H1 (cell line): ENCODE measurements at regions not wholly inside any gene's neighbourhood (a gene's known extent, or its start where the extent isn't known, plus 50 kb on each side); places are given as distances from the start of the nearest gene placed in this dataset.

Experiments
- CTCF ChIA-PET: fragments of 300-600 bp; sonication (Branson Sonifier 250); formaldehyde crosslinking; loops from one replicate; lab custom pipeline; 2021; ENCODE audit not compliant: partially characterized antibody; lab: Charles Lee
- POLR2A ChIA-PET: fragments of 300-600 bp; sonication (Branson Sonifier 250); formaldehyde crosslinking; loops from one replicate; lab custom pipeline; 2021; ENCODE audit warnings: inconsistent platforms; ENCODE audit not compliant: partially characterized antibody; lab: Charles Lee
- DNase-seq, 2 experiments: peaks; one replicate each; pipeline versions ENCODE4 v3.0.0 to v3.0.0-alpha.2; 2010 to 2022; ENCODE audit warnings: low spot score in 2 of 2, low read depth in 1 of 2, mixed read lengths in 1 of 2
- FAIRE-seq: peaks from 2 replicates; lab custom pipeline; 2011; peaks lifted over from hg19 to GRCh38; lab: Jason Lieb, UNC
- H2AFZ ChIP-seq: 2 replicates; pipeline ENCODE4 v1.8.1; 2012; ENCODE audit warnings: low read length, inconsistent platforms
- H2AK5ac ChIP-seq: 2 replicates; pipeline ENCODE4 v1.6.1; 2013; ENCODE audit warnings: low read depth, low read length
- H2BK120ac ChIP-seq: replicated peaks from 2 replicates; pipeline ENCODE3; 2013; ENCODE audit warnings: low read depth, low read length, inconsistent platforms
- H2BK12ac ChIP-seq: 2 replicates; pipeline ENCODE4 v1.6.1; 2013; ENCODE audit warnings: low read depth, low read length
- H2BK15ac ChIP-seq: 2 replicates; pipeline ENCODE4 v1.6.1; 2013; ENCODE audit warnings: low read length
- H2BK20ac ChIP-seq: 2 replicates; pipeline ENCODE4 v1.6.1; 2013; ENCODE audit warnings: low read length
- H2BK5ac ChIP-seq: 2 replicates; pipeline ENCODE4 v1.6.1; 2013; ENCODE audit warnings: low read depth, low read length
- H3K14ac ChIP-seq: 2 replicates; pipeline ENCODE4 v1.6.1; 2013; ENCODE audit warnings: inconsistent platforms; ENCODE audit not compliant: insufficient read length
- H3K18ac ChIP-seq: 2 replicates; pipeline ENCODE4 v1.6.1; 2013; ENCODE audit warnings: low read length; ENCODE audit errors: extremely low read depth
- H3K23ac ChIP-seq: 2 replicates; pipeline ENCODE4 v1.6.1; 2013; ENCODE audit warnings: inconsistent platforms; ENCODE audit not compliant: insufficient read length
- H3K23me2 ChIP-seq: 2 replicates; pipeline ENCODE4 v1.6.1; 2013; ENCODE audit warnings: low read depth, low read length
- H3K27ac ChIP-seq: 2 replicates; pipeline ENCODE4 v1.6.1; 2011; ENCODE audit warnings: low read depth, low read length, inconsistent platforms
- H3K27me3 ChIP-seq, 4 experiments: replicated peaks in 1 of 4; 1 replicate in 1 of 4; 2 replicates in 3 of 4; pipeline versions ENCODE4 v1.6.1 to v1.8.1; 2011 to 2013; ENCODE audit warnings: low read length in 3 of 4, mild to moderate bottlenecking in 3 of 4, inconsistent platforms in 2 of 4, mixed read lengths in 2 of 4, moderate library complexity in 1 of 4; ENCODE audit not compliant: control insufficient read depth in 3 of 4, insufficient read depth in 3 of 4; ENCODE audit errors: extremely low read depth in 1 of 4
- H3K36me3 ChIP-seq, 4 experiments: 2 replicates each; pipeline versions ENCODE4 v1.6.1 to v1.8.1; 2011 to 2013; ENCODE audit warnings: mild to moderate bottlenecking in 4 of 4, low read length in 3 of 4, moderate library complexity in 2 of 4, control low read depth in 1 of 4, inconsistent platforms in 1 of 4; ENCODE audit not compliant: insufficient read depth in 4 of 4, control insufficient read depth in 2 of 4
- H3K4ac ChIP-seq: replicated peaks from 2 replicates; pipeline ENCODE3; 2013; ENCODE audit warnings: low read length, low read depth, mixed read lengths, inconsistent platforms; ENCODE audit not compliant: insufficient read length
- H3K4me1 ChIP-seq, 4 experiments: replicated peaks in 1 of 4; 1 replicate in 1 of 4; 2 replicates in 3 of 4; pipeline versions ENCODE4 v1.6.1 to v1.8.1; 2011 to 2013; ENCODE audit warnings: low read length in 3 of 4, inconsistent platforms in 2 of 4, mixed read lengths in 1 of 4; ENCODE audit not compliant: insufficient read depth in 4 of 4, control insufficient read depth in 3 of 4
- H3K4me2 ChIP-seq, 2 experiments: 2 replicates each; pipeline versions ENCODE4 v1.6.1 to v1.8.1; 2011 to 2013; ENCODE audit warnings: low read depth in 2 of 2, low read length in 2 of 2, control low read depth in 1 of 2, inconsistent platforms in 1 of 2, mild to moderate bottlenecking in 1 of 2; ENCODE audit not compliant: insufficient read depth in 1 of 2
- H3K4me3 ChIP-seq, 4 experiments: fragments of 200-600, 300-600 bp in 1 of 4; sonication (generic), shearing (Covaris generic), sonication (Bioruptor Twin) in 1 of 4; 2 replicates each; pipeline versions ENCODE4 v1.5.1 to v1.8.1; 2011 to 2016; ENCODE audit warnings: low read length in 4 of 4, low read depth in 3 of 4, control low read depth in 2 of 4, inconsistent platforms in 2 of 4, mild to moderate bottlenecking in 2 of 4, mixed read lengths in 1 of 4, moderate library complexity in 1 of 4; ENCODE audit not compliant: insufficient read depth in 2 of 4; ENCODE audit errors: extremely low read depth in 1 of 4
- H3K56ac ChIP-seq: replicated peaks from 2 replicates; pipeline ENCODE3; 2013; ENCODE audit warnings: low read depth, mild to moderate bottlenecking, mixed read lengths, low read length, inconsistent platforms; ENCODE audit not compliant: insufficient read length
- H3K79me1 ChIP-seq: 2 replicates; pipeline ENCODE4 v1.6.1; 2013; ENCODE audit warnings: low read depth, low read length, control low read depth
- H3K79me2 ChIP-seq, 2 experiments: 2 replicates each; pipeline versions ENCODE4 v1.6.1 to v1.8.1; 2012 to 2013; ENCODE audit warnings: low read length in 2 of 2, mild to moderate bottlenecking in 2 of 2, inconsistent platforms in 1 of 2; ENCODE audit not compliant: insufficient read depth in 2 of 2, control insufficient read depth in 1 of 2
- H3K9ac ChIP-seq, 4 experiments: replicated peaks in 1 of 4; 1 replicate in 1 of 4; 2 replicates in 3 of 4; pipeline versions ENCODE4 v1.6.1 to v1.8.1; 2011 to 2013; ENCODE audit warnings: low read depth in 3 of 4, low read length in 3 of 4, control low read depth in 2 of 4, mild to moderate bottlenecking in 2 of 4, moderate library complexity in 2 of 4, inconsistent platforms in 1 of 4; ENCODE audit errors: extremely low read depth in 1 of 4
- H3K9me3 ChIP-seq, 2 experiments: 2 replicates each; pipeline versions ENCODE4 v1.6.1 to v1.8.1; 2012 to 2013; ENCODE audit warnings: mild to moderate bottlenecking in 2 of 2, moderate library complexity in 2 of 2, control low read depth in 1 of 2, inconsistent platforms in 1 of 2, low read depth in 1 of 2, low read length in 1 of 2, mixed read lengths in 1 of 2; ENCODE audit not compliant: insufficient read depth in 2 of 2
- H4K20me1 ChIP-seq, 2 experiments: replicated peaks in 1 of 2; 2 replicates each; pipeline versions ENCODE3 to v1.8.1; 2011 to 2013; ENCODE audit warnings: inconsistent platforms in 2 of 2, low read length in 2 of 2, mild to moderate bottlenecking in 1 of 2; ENCODE audit not compliant: insufficient read depth in 2 of 2, control insufficient read depth in 1 of 2
- H4K5ac ChIP-seq: 2 replicates; pipeline ENCODE4 v1.6.1; 2013; ENCODE audit warnings: low read length, low read depth, mixed read lengths, inconsistent platforms; ENCODE audit not compliant: insufficient read length
- H4K8ac ChIP-seq: 2 replicates; pipeline ENCODE4 v1.8.0; 2013; ENCODE audit warnings: mild to moderate bottlenecking, moderate library complexity, low read length, inconsistent platforms; ENCODE audit not compliant: insufficient read depth; ENCODE audit errors: extremely low read depth
- H4K91ac ChIP-seq: replicated peaks from 2 replicates; pipeline ENCODE3; 2013; ENCODE audit warnings: low read length, mixed read lengths, inconsistent platforms; ENCODE audit not compliant: insufficient read length
- BACH1 ChIP-seq: IDR thresholded peaks from 2 replicates; pipeline ENCODE4 v1.6.1; 2012; ENCODE audit warnings: low read length, improper control_type of control experiment
- BRCA1 ChIP-seq: IDR thresholded peaks from 2 replicates; pipeline ENCODE4 v1.6.1; 2012; ENCODE audit warnings: low read depth, low read length, improper control_type of control experiment
- CTCF ChIP-seq, 3 experiments: IDR thresholded peaks; 1 replicate in 2 of 3; 2 replicates in 1 of 3; pipeline versions ENCODE4 v1.5.1 to v1.6.1; 2011; ENCODE audit warnings: low read length in 3 of 3, mild to moderate bottlenecking in 3 of 3, inconsistent platforms in 2 of 3, low read depth in 1 of 3, moderate library complexity in 1 of 3; ENCODE audit not compliant: insufficient read depth in 1 of 3; ENCODE audit errors: control extremely low read depth in 1 of 3
- GTF2F1 ChIP-seq: IDR thresholded peaks from 2 replicates; pipeline ENCODE4 v1.6.1; 2012; ENCODE audit warnings: low read depth, low read length, improper control_type of control experiment, borderline replicate concordance
- JUN ChIP-seq: IDR thresholded peaks from 2 replicates; pipeline ENCODE4 v1.6.1; 2011; ENCODE audit warnings: low read depth, mild to moderate bottlenecking, improper control_type of control experiment, low read length
- KDM4A ChIP-seq: IDR thresholded peaks from one replicate; pipeline ENCODE4 v1.7.1; 2012; ENCODE audit warnings: low read depth, mild to moderate bottlenecking, moderate library complexity, low read length, inconsistent platforms; ENCODE audit not compliant: severe bottlenecking
- KDM5A ChIP-seq: fragments of 200-600 bp; IDR thresholded peaks from 2 replicates; pipeline ENCODE4 v1.7.1; 2012; ENCODE audit warnings: mild to moderate bottlenecking, low read length, inconsistent platforms, mixed read lengths
- POLR2A ChIP-seq, 2 experiments: IDR thresholded peaks; 1 replicate in 1 of 2; 2 replicates in 1 of 2; pipeline ENCODE4 v1.6.1; 2011; ENCODE audit warnings: low read depth in 2 of 2, low read length in 2 of 2, mild to moderate bottlenecking in 2 of 2; ENCODE audit errors: control extremely low read depth in 1 of 2
- SIX5 ChIP-seq: IDR thresholded peaks from 2 replicates; pipeline ENCODE4 v1.6.1; 2011; ENCODE audit warnings: mild to moderate bottlenecking, low read depth, low read length
- TAF7 ChIP-seq: optimal IDR thresholded peaks from 2 replicates; pipeline ENCODE3; 2011; ENCODE audit warnings: low read depth, mild to moderate bottlenecking, inconsistent platforms, low read length, moderate library complexity, borderline replicate concordance
- TEAD4 ChIP-seq: IDR thresholded peaks from 2 replicates; pipeline ENCODE4 v1.6.1; 2012; ENCODE audit warnings: low read depth, low read length, inconsistent platforms, mixed read lengths
- USF2 ChIP-seq: IDR thresholded peaks from 2 replicates; pipeline ENCODE4 v1.6.1; 2011; ENCODE audit warnings: low read length, improper control_type of control experiment
- ZNF274 ChIP-seq: IDR thresholded peaks from 2 replicates; pipeline ENCODE4 v1.7.0; 2012; ENCODE audit warnings: low read length, borderline replicate concordance; ENCODE audit errors: extremely low read depth

GRCh38 chr9:73049280-73049679, 96.4 kb upstream of the ALDH1A1 start:
- no peak overlapping the region for H3K23ac ChIP-seq
- no peak overlapping the region for H2BK5ac ChIP-seq
- CTCF ChIA-PET = interaction anchor here (0.6 to 1.6 kb wide), 4 partner anchors 14 to 380 kb away, joined by 3 read pairs; no protein-coding TSS in a partner anchor
- no peak overlapping the region for H3K9ac ChIP-seq
- no peak overlapping the region for H2BK12ac ChIP-seq
- H3K23me2 ChIP-seq = no peaks in the 10 kb centered on the region
- no peak overlapping the region for H2BK20ac ChIP-seq
- H4K91ac ChIP-seq = no peak overlapping the region
- H3K4me3 ChIP-seq = no peak overlapping the region
- H3K79me1 ChIP-seq = no peaks in the 10 kb centered on the region
- H3K14ac ChIP-seq = no peak overlapping the region
- no peak for FAIRE-seq
- no peak for DNase-seq
- no peaks in the 10 kb centered on the region for H3K79me2 ChIP-seq
- no peak overlapping the region for H3K18ac ChIP-seq
- no peak overlapping the region for H2BK15ac ChIP-seq
- H3K27ac ChIP-seq = no peak overlapping the region
- no peak overlapping the region for H3K4ac ChIP-seq
- H4K8ac ChIP-seq = no peak overlapping the region
- H2BK120ac ChIP-seq = no peak overlapping the region
- no peak overlapping the region for H2AFZ ChIP-seq
- no peak overlapping the region for H2AK5ac ChIP-seq
- no peak overlapping the region for H3K56ac ChIP-seq
- H3K27me3 ChIP-seq = no peaks in the 10 kb centered on the region
- POLR2A ChIA-PET = interaction anchor here (1.8 kb wide), 1 partner anchor 12 kb away, joined by 5 read pairs; no protein-coding TSS in a partner anchor
- no peaks in the 10 kb centered on the region for H3K36me3 ChIP-seq
- H3K4me2 ChIP-seq = no peak overlapping the region
- no peaks in the 10 kb centered on the region for H4K20me1 ChIP-seq
- no peak overlapping the region for H4K5ac ChIP-seq
- no peaks in the 10 kb centered on the region for H3K9me3 ChIP-seq
- peaks cover 0 to 11% (median under 1%) of the 10 kb centered on the region in 4 experiments; a peak in 2 of 7 replicates for H3K4me1 ChIP-seq
- TF ChIP-seq CTCF (IDR thresholded peaks at IDR 0.05; ENCODE audit: control extremely low read depth in 1 of 3, insufficient read depth in 1 of 3, low read depth in 1 of 3, low read length in 3 of 3) (no peak), GTF2F1 (no peak), KDM4A (no peak), KDM5A (no peak), TEAD4 (no peak), BRCA1 (no peak), SIX5 (no peak), BACH1 (no peak), USF2 (no peak), TAF7 (no peak), POLR2A (IDR thresholded peaks at IDR 0.05; ENCODE audit: control extremely low read depth in 1 of 2, low read depth in 2 of 2, low read length in 2 of 2) (no peak), ZNF274 (no peak), JUN (no peak)
